Upper lobe of right lung (tissue), 1 donor: ENCODE measurements at regions not wholly inside any gene's neighbourhood (a gene's known extent, or its start where the extent isn't known, plus 50 kb on each side); places are given as distances from the start of the nearest gene placed in this dataset.

ENCODE experiments used
- ATAC-seq: fragments of 200-7000 bp; cut with Tn5 transposase; one replicate; pipeline ENCODE4 v1.9.1; 2020; ENCODE audit warnings: mild to moderate bottlenecking, moderate library complexity
- DNase-seq: peaks from one replicate; pipeline ENCODE4 v3.0.0-alpha.2; 2020
- H3K27ac ChIP-seq: fragments of 200-600 bp; one replicate; pipeline ENCODE4 v1.8.0; 2022
- H3K27me3 ChIP-seq: fragments of 200-600 bp; one replicate; pipeline ENCODE4 v1.8.0; 2022; ENCODE audit warnings: mild to moderate bottlenecking
- H3K36me3 ChIP-seq: fragments of 200-600 bp; one replicate; pipeline ENCODE4 v1.8.0; 2022
- H3K4me1 ChIP-seq: fragments of 200-600 bp; one replicate; pipeline ENCODE4 v1.8.0; 2022
- H3K4me3 ChIP-seq: fragments of 200-600 bp; one replicate; pipeline ENCODE4 v1.8.0; 2022; ENCODE audit warnings: mild to moderate bottlenecking
- H3K9me3 ChIP-seq: fragments of 200-600 bp; one replicate; pipeline ENCODE4 v1.8.0; 2022
- CTCF ChIP-seq: fragments of 200-600 bp; IDR thresholded peaks from one replicate; pipeline ENCODE4 v1.8.0; 2022; ENCODE audit warnings: antibody characterized with exemption
- intact Hi-C: fragments of 100-400 bp; cut with DNase I; formaldehyde crosslinking; loops from one replicate; pipeline ENCODE4 v1.11.0; 2022
- donor health status: DM: no; HTN: yes; CAD: no; lungs with severe emphysema.

GRCh38 chr18:2134364-2134763, 436.9 kb downstream of the METTL4 start:
- no peak for DNase-seq
- Histone ChIP-seq H3K4me1 (no peaks in the 10 kb centered on the region), H3K4me3 (no peak overlapping the region), H3K9me3 (no peaks in the 10 kb centered on the region), H3K36me3 (no peaks in the 10 kb centered on the region), H3K27me3 (no peaks in the 10 kb centered on the region), H3K27ac (no peak overlapping the region)
- intact Hi-C loops: no loop called here
- no peak for ATAC-seq
- TF ChIP-seq CTCF: no peak

- Histone ChIP-seq H3K27ac (no peak overlapping the region), H3K27me3 (no peaks in the 10 kb centered on the region), H3K9me3 (no peaks in the 10 kb centered on the region), H3K36me3 (no peaks in the 10 kb centered on the region), H3K4me1 (no peaks in the 10 kb centered on the region), H3K4me3 (no peak overlapping the region)
- no peak for TF ChIP-seq CTCF
- ATAC-seq: no peak
- intact Hi-C loops: no loop called here
- DNase-seq: no peak
These were observed 436.0 kb downstream of the METTL4 start for GRCh38 chr18:2135309-2135708.

GRCh38 chr18:2138552-2138951, 432.8 kb downstream of the METTL4 start:
- H3K9me3 ChIP-seq: no peaks in the 10 kb centered on the region
- ATAC-seq (no peak), DNase-seq (no peak)
- no peak overlapping the region for H3K27ac ChIP-seq
- no peak for TF ChIP-seq CTCF
- no peaks in the 10 kb centered on the region for H3K4me1 ChIP-seq
- H3K4me3 ChIP-seq: no peak overlapping the region
- H3K27me3 ChIP-seq: no peaks in the 10 kb centered on the region
- no peaks in the 10 kb centered on the region for H3K36me3 ChIP-seq
- intact Hi-C loops: no loop called here

- no peaks in the 10 kb centered on the region for H3K4me1 ChIP-seq
- no peak for TF ChIP-seq CTCF
- no peaks in the 10 kb centered on the region for H3K27me3 ChIP-seq
- H3K4me3 ChIP-seq: no peak overlapping the region
- H3K9me3 ChIP-seq: no peaks in the 10 kb centered on the region
- no peak overlapping the region for H3K27ac ChIP-seq
- H3K36me3 ChIP-seq: no peaks in the 10 kb centered on the region
- DNase-seq: no peak
- no peak for ATAC-seq
- intact Hi-C loops: no loop called here
These were observed 431.6 kb downstream of the METTL4 start for GRCh38 chr18:2139691-2140090.

GRCh38 chr18:2143636-2144035, 427.7 kb downstream of the METTL4 start:
- H3K27ac ChIP-seq: no peak overlapping the region
- H3K36me3 ChIP-seq: no peaks in the 10 kb centered on the region
- no peak overlapping the region for H3K4me3 ChIP-seq
- no peaks in the 10 kb centered on the region for H3K9me3 ChIP-seq
- ATAC-seq (no peak), DNase-seq (no peak)
- H3K27me3 ChIP-seq: no peaks in the 10 kb centered on the region
- TF ChIP-seq CTCF: no peak
- H3K4me1 ChIP-seq: no peaks in the 10 kb centered on the region
- intact Hi-C loops: no loop called here

GRCh38 chr18:2144811-2145210, 426.5 kb downstream of the METTL4 start:
- Histone ChIP-seq H3K9me3 (no peaks in the 10 kb centered on the region), H3K4me1 (no peaks in the 10 kb centered on the region), H3K27me3 (no peaks in the 10 kb centered on the region), H3K4me3 (no peak overlapping the region), H3K36me3 (no peaks in the 10 kb centered on the region), H3K27ac (no peak overlapping the region)
- ATAC-seq (no peak), DNase-seq (no peak)
- TF ChIP-seq CTCF: no peak
- intact Hi-C loops: no loop called here
